OCI-LY1 (cell line): ENCODE measurements at regions not wholly inside any gene's neighbourhood (a gene's known extent, or its start where the extent isn't known, plus 50 kb on each side); places are given as distances from the start of the nearest gene placed in this dataset.

Experiments used
- H2AFZ ChIP-seq: fragments of 200-600 bp; sonication (generic), shearing (Covaris generic); 2 replicates; pipeline ENCODE4 v1.6.0; 2014; ENCODE audit warnings: antibody characterized with exemption, mild to moderate bottlenecking, low read length
- H3F3A ChIP-seq: fragments of 200-600 bp; sonication (generic), shearing (Covaris generic); 2 replicates; pipeline ENCODE4 v1.6.0; 2014; ENCODE audit warnings: mild to moderate bottlenecking, antibody characterized with exemption, low read length, moderate library complexity; ENCODE audit not compliant: insufficient read depth
- H3K27ac ChIP-seq: fragments of 200-600 bp; sonication (generic); 2 replicates; pipeline ENCODE4 v1.5.1; 2014; ENCODE audit warnings: low read length, mixed run types, mild to moderate bottlenecking, low read depth; ENCODE audit not compliant: poor library complexity, severe bottlenecking
- H3K27me3 ChIP-seq: fragments of 200-600 bp; sonication (generic); 2 replicates; pipeline ENCODE4 v1.6.0; 2014; ENCODE audit warnings: antibody characterized with exemption, mild to moderate bottlenecking, low read length, moderate library complexity; ENCODE audit not compliant: insufficient read depth
- H3K36me3 ChIP-seq: fragments of 200-600 bp; sonication (generic); 2 replicates; pipeline ENCODE4 v1.6.1; 2014; ENCODE audit warnings: mild to moderate bottlenecking, antibody characterized with exemption, low read length, moderate library complexity, mixed read lengths; ENCODE audit not compliant: insufficient read depth
- H3K4me1 ChIP-seq: fragments of 200-600 bp; sonication (generic); 2 replicates; pipeline ENCODE4 v1.5.1; 2014; ENCODE audit warnings: mild to moderate bottlenecking, low read length, moderate library complexity; ENCODE audit not compliant: insufficient read depth, severe bottlenecking
- H3K4me2 ChIP-seq: fragments of 200-600 bp; sonication (generic), shearing (Covaris generic); 2 replicates; pipeline ENCODE4 v1.6.1; 2014; ENCODE audit warnings: low read length
- H3K4me3 ChIP-seq: fragments of 200-600 bp; sonication (generic); 2 replicates; pipeline ENCODE4 v1.5.1; 2014; ENCODE audit warnings: low read length, low read depth, mild to moderate bottlenecking, mixed read lengths; ENCODE audit not compliant: poor library complexity, severe bottlenecking
- H3K79me2 ChIP-seq: fragments of 200-600 bp; shearing (Covaris generic); 2 replicates; pipeline ENCODE4 v1.6.1; 2016; ENCODE audit warnings: mixed run types, low read length, mixed read lengths; ENCODE audit not compliant: insufficient read depth
- H3K9ac ChIP-seq: fragments of 200-600 bp; sonication (generic), shearing (Covaris generic); 2 replicates; pipeline ENCODE4 v1.6.1; 2014; ENCODE audit warnings: mild to moderate bottlenecking, low read length, mixed read lengths
- H3K9me2 ChIP-seq: fragments of 200-600 bp; sonication (generic), shearing (Covaris generic); 2 replicates; pipeline ENCODE4 v1.6.1; 2014; ENCODE audit warnings: low read depth, mild to moderate bottlenecking, low read length, mixed read lengths
- H3K9me3 ChIP-seq: fragments of 200-600 bp; shearing (Covaris generic); 2 replicates; pipeline ENCODE4 v1.6.1; 2014; ENCODE audit warnings: low read length, mixed read lengths
- H4K20me1 ChIP-seq: fragments of 200-600 bp; sonication (generic), shearing (Covaris generic); 2 replicates; pipeline ENCODE4 v1.6.0; 2016; ENCODE audit warnings: mild to moderate bottlenecking, low read length; ENCODE audit not compliant: insufficient read depth
- EZH2 ChIP-seq: fragments of 200-600 bp; sonication (generic), shearing (Covaris generic); IDR thresholded peaks from 2 replicates; pipeline ENCODE4 v1.8.0; 2017; ENCODE audit warnings: borderline replicate concordance, mixed run types, mild to moderate bottlenecking, antibody characterized with exemption, low read length, moderate library complexity, mixed read lengths
- TF ChIP-seq, protein P1 (sequence below): fragments of 200-600 bp; sonication (generic), shearing (Covaris generic); IDR thresholded peaks from 2 replicates; pipeline ENCODE4 v1.5.1; 2017; ENCODE audit warnings: mild to moderate bottlenecking, antibody characterized with exemption, low read length, moderate library complexity, mixed read lengths

DNA sequence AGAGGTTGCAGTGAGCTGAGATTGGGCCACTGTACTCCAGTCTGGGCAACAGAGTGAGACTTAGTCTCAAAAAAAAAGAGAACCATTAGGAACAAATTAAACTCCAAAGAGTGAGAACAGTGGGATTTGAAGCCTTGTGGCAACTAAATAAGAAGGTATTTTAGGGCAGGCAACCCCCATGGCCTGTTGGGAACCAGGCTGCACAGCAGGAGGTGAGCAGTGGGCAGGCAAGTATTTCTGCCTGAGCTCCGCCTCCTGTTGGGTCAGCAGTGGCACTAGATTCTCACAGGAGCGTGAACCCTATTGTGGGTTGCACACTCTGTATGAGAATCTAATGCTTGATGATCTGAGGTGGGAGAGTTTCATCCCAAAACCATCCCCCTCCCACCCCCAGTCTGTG lies 57.6 kb upstream of the MED9 start:
- H3K36me3 ChIP-seq, result no peaks in the 10 kb centered on the region; the same call in 1 of the 2 replicates
- no peaks in the 10 kb centered on the region for H3K9me3 ChIP-seq
- no peaks in the 10 kb centered on the region for H3K79me2 ChIP-seq
- H4K20me1 ChIP-seq, result no peaks in the 10 kb centered on the region
- H3K4me3 ChIP-seq, result no peak overlapping the region
- H3K4me2 ChIP-seq, result no peak overlapping the region
- H3K9ac ChIP-seq, result no peak overlapping the region
- no peaks in the 10 kb centered on the region for H3K9me2 ChIP-seq
- H3K4me1 ChIP-seq, result peaks cover 11% of the 10 kb centered on the region
- H3K27me3 ChIP-seq, result peaks cover 6% of the 10 kb centered on the region; the same call in 1 of the 2 replicates
- H2AFZ ChIP-seq, result no peak overlapping the region
- TF ChIP-seq EZH2, result no peak
- TF ChIP-seq, protein P1, sequence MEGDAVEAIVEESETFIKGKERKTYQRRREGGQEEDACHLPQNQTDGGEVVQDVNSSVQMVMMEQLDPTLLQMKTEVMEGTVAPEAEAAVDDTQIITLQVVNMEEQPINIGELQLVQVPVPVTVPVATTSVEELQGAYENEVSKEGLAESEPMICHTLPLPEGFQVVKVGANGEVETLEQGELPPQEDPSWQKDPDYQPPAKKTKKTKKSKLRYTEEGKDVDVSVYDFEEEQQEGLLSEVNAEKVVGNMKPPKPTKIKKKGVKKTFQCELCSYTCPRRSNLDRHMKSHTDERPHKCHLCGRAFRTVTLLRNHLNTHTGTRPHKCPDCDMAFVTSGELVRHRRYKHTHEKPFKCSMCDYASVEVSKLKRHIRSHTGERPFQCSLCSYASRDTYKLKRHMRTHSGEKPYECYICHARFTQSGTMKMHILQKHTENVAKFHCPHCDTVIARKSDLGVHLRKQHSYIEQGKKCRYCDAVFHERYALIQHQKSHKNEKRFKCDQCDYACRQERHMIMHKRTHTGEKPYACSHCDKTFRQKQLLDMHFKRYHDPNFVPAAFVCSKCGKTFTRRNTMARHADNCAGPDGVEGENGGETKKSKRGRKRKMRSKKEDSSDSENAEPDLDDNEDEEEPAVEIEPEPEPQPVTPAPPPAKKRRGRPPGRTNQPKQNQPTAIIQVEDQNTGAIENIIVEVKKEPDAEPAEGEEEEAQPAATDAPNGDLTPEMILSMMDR, result no peak
- no peaks in the 10 kb centered on the region for H3F3A ChIP-seq
- no peak overlapping the region for H3K27ac ChIP-seq

GRCh38 chr17:17419631-17420030 lies 57.2 kb upstream of the MED9 start:
- no peak overlapping the region for H3K27ac ChIP-seq
- H3K9me3 ChIP-seq, result peaks cover 5% of the 10 kb centered on the region

GRCh38 chr17:17420082-17420481 lies 56.7 kb upstream of the MED9 start:
- Histone ChIP-seq H3K27me3 (peaks cover 6% of the 10 kb centered on the region; the same call in 1 of the 2 replicates), H2AFZ (no peak overlapping the region), H3K36me3 (no peaks in the 10 kb centered on the region; the same call in 1 of the 2 replicates), H3F3A (no peaks in the 10 kb centered on the region), H3K9ac (no peak overlapping the region), H3K4me2 (no peak overlapping the region), H3K79me2 (no peaks in the 10 kb centered on the region), H3K27ac (no peak overlapping the region), H3K4me3 (no peak overlapping the region), H4K20me1 (no peaks in the 10 kb centered on the region), H3K9me3 (peaks cover 6% of the 10 kb centered on the region), H3K4me1 (peaks cover 5% of the 10 kb centered on the region), H3K9me2 (no peaks in the 10 kb centered on the region)
- TF ChIP-seq EZH2, result no peak
- TF ChIP-seq, protein P1, result no peak

More at GRCh38 chr17:17419631-17420030, 57.2 kb upstream of the MED9 start:
- Histone ChIP-seq H3K27me3 (peaks cover 6% of the 10 kb centered on the region; the same call in 1 of the 2 replicates), H3K9me2 (no peaks in the 10 kb centered on the region), H3K9ac (no peak overlapping the region), H3K4me3 (no peak overlapping the region), H3K4me2 (no peak overlapping the region), H3K4me1 (peaks cover 7% of the 10 kb centered on the region), H3K36me3 (no peaks in the 10 kb centered on the region; the same call in 1 of the 2 replicates), H3K79me2 (no peaks in the 10 kb centered on the region), H3F3A (no peaks in the 10 kb centered on the region), H4K20me1 (no peaks in the 10 kb centered on the region), H2AFZ (no peak overlapping the region)
- TF ChIP-seq, protein P1, result no peak
- TF ChIP-seq EZH2, result no peak
